ENCODE measurements at regions not wholly inside any gene's neighbourhood (a gene's known extent, or its start where the extent isn't known, plus 50 kb on each side); places are given as distances from the start of the nearest gene placed in this dataset.

- peaks cover 5% of the 10 kb centered on the region for H3K9me3 ChIP-seq (ENCODE audit: control insufficient read depth, insufficient read depth, low read length)
- H3K18ac ChIP-seq (ENCODE audit: low read depth, low read length) = no peak overlapping the region
- no peaks in the 10 kb centered on the region for H3K9me1 ChIP-seq (ENCODE audit: insufficient read depth, low read length)
- no peak overlapping the region for H3K4me3 ChIP-seq (ENCODE audit: insufficient read depth, low read depth, low read length)
- no peak overlapping the region for H3K56ac ChIP-seq (ENCODE audit: extremely low read depth, insufficient read depth, low read length)
- H3K4me2 ChIP-seq (ENCODE audit: low read depth, low read length) = no peak overlapping the region
- no peak overlapping the region for H2BK120ac ChIP-seq (ENCODE audit: low read depth, low read length)
- no peak overlapping the region for H2BK20ac ChIP-seq (ENCODE audit: low read depth, low read length)
- no peak overlapping the region for H3K4ac ChIP-seq (ENCODE audit: low read depth, low read length)
- ChIA-PET CTCF (interaction anchor here (0.6 kb wide), 1 partner anchor 10 kb away, joined by 3 read pairs; no protein-coding TSS in a partner anchor), POLR2A (ENCODE audit: unreplicated experiment) (no interaction called here)
- dilution Hi-C loops (cut with HindIII; ENCODE audit: low sequenced_read_pairs, unreplicated experiment) (no loop called here), intact Hi-C loops (cut with micrococcal nuclease) (no loop called here), in situ Hi-C loops (cut with MboI; ENCODE audit: low sequenced_read_pairs) (no loop called here)
- ATAC-seq (ENCODE audit: low read depth) = no peak
- no peaks in the 10 kb centered on the region for H3K36me3 ChIP-seq (ENCODE audit: control insufficient read depth, insufficient read depth, low read length)
- no peak overlapping the region for H2AFZ ChIP-seq (replicated peaks; ENCODE audit: low read length, poor library complexity)
- BruUV-seq (replicated peaks) = no TSS peak
- no peaks in the 10 kb centered on the region for H3K79me1 ChIP-seq (ENCODE audit: low read depth in 1 of 2, low read length in 2 of 2)
- no peaks in the 10 kb centered on the region for H4K20me1 ChIP-seq (ENCODE audit: insufficient read depth, low read length)
- H3K4me1 ChIP-seq (ENCODE audit: control insufficient read depth, insufficient read depth, low read length) = no peaks in the 10 kb centered on the region
- no peak overlapping the region for H4K91ac ChIP-seq (ENCODE audit: insufficient read depth, low read depth, low read length)
- H4K5ac ChIP-seq (ENCODE audit: low read depth, low read length) = no peak overlapping the region
- TF ChIP-seq MAZ (IDR thresholded peaks at IDR 0.05; ENCODE audit: borderline replicate concordance, low read depth, low read length) (no peak), CHD1 (IDR thresholded peaks at IDR 0.05; ENCODE audit: low read depth, low read length) (no peak), RFX5 (IDR thresholded peaks at IDR 0.05; ENCODE audit: low read depth, low read length) (no peak), SMC3 (IDR thresholded peaks at IDR 0.05; ENCODE audit: low read depth, low read length) (no peak), RCOR1 (IDR thresholded peaks at IDR 0.05; ENCODE audit: insufficient replicate concordance, low read length) (no peak), FOS (IDR thresholded peaks at IDR 0.05; ENCODE audit: low read depth, low read length) (no peak), CTCF (conservative IDR thresholded peaks at IDR 0.05; ENCODE audit: low read depth, low read length) (no peak), BHLHE40 (IDR thresholded peaks at IDR 0.05; ENCODE audit: low read depth, low read length) (no peak), ELK1 (IDR thresholded peaks at IDR 0.05; ENCODE audit: borderline replicate concordance, low read depth, low read length) (no peak), POLR2A (IDR thresholded peaks at IDR 0.05; ENCODE audit: low read depth, low read length) (no peak), USF2 (IDR thresholded peaks at IDR 0.05; ENCODE audit: low read depth, low read length) (no peak)
- no peak overlapping the region for H3K9ac ChIP-seq (ENCODE audit: low read depth, low read length)
- no peak overlapping the region for H4K8ac ChIP-seq (ENCODE audit: low read depth in 2 of 2, low read length in 2 of 2)
- no peak overlapping the region for H2BK15ac ChIP-seq (ENCODE audit: low read depth, low read length)
- H2BK5ac ChIP-seq (ENCODE audit: low read depth, low read length, poor library complexity, severe bottlenecking) = no peak overlapping the region
- H3K23ac ChIP-seq (ENCODE audit: low read depth, low read length) = no peak overlapping the region
- peaks cover 16% of the 10 kb centered on the region for H3K27me3 ChIP-seq (ENCODE audit: control insufficient read depth, insufficient read depth, low read length)
- no peak overlapping the region for H2AK5ac ChIP-seq (ENCODE audit: low read depth, low read length)
- DNase-seq = no peak
- H2AK9ac ChIP-seq (replicated peaks; ENCODE audit: low read depth, low read length, poor library complexity) = no peak overlapping the region
- H3K27ac ChIP-seq (ENCODE audit: insufficient read depth, low read length) = no peak overlapping the region
- no peak overlapping the region for H3K14ac ChIP-seq (replicated peaks; ENCODE audit: low read depth, low read length)
Measured at GRCh38 chrX:39440799-39441284, 639.6 kb downstream of the MID1IP1 start.

All from IMR-90 (cell line).